ENCODE measurements at regions not wholly inside any gene's neighbourhood (a gene's known extent, or its start where the extent isn't known, plus 50 kb on each side); places are given as distances from the start of the nearest gene placed in this dataset.

- Mint-ChIP-seq H3K4me3 (no peak overlapping the region), H3K4me1 (ENCODE audit: low read depth) (no peaks in the 10 kb centered on the region), H3K9me3 (no peaks in the 10 kb centered on the region), H3K27me3 (no peaks in the 10 kb centered on the region), H3K27ac (no peak overlapping the region), H3K36me3 (ENCODE audit: low read depth) (no peaks in the 10 kb centered on the region)
- TF ChIP-seq, protein P1, sequence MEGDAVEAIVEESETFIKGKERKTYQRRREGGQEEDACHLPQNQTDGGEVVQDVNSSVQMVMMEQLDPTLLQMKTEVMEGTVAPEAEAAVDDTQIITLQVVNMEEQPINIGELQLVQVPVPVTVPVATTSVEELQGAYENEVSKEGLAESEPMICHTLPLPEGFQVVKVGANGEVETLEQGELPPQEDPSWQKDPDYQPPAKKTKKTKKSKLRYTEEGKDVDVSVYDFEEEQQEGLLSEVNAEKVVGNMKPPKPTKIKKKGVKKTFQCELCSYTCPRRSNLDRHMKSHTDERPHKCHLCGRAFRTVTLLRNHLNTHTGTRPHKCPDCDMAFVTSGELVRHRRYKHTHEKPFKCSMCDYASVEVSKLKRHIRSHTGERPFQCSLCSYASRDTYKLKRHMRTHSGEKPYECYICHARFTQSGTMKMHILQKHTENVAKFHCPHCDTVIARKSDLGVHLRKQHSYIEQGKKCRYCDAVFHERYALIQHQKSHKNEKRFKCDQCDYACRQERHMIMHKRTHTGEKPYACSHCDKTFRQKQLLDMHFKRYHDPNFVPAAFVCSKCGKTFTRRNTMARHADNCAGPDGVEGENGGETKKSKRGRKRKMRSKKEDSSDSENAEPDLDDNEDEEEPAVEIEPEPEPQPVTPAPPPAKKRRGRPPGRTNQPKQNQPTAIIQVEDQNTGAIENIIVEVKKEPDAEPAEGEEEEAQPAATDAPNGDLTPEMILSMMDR (IDR thresholded peaks at IDR 0.05), result no peak
- POLR2A ChIA-PET, result interaction anchor here (0.6 kb wide), 1 partner anchor 33 kb away, joined by 4 read pairs; no protein-coding TSS in a partner anchor
- no peak for ATAC-seq
- DNase-seq, result no peak
- intact Hi-C loops (cut with micrococcal nuclease), result loop anchor here (10.0 kb wide), 1 partner anchor 288 kb away; the partner anchor contains the start of gene SPRY1
- CTCF ChIA-PET, result no interaction called here
These were observed 184.3 kb upstream of the NUDT6 start for GRCh38 chr4:123106747-123107146.

GRCh38 chr4:123107444-123108252 lies 185.3 kb upstream of the NUDT6 start:
- TF ChIP-seq, protein P1 (IDR thresholded peaks at IDR 0.05), result no peak
- H3K27ac Mint-ChIP-seq, result no peak overlapping the region
- H3K27me3 Mint-ChIP-seq, result no peaks in the 10 kb centered on the region
- H3K9me3 Mint-ChIP-seq, result no peaks in the 10 kb centered on the region
- intact Hi-C loops (cut with micrococcal nuclease), result loop anchor here (10.0 kb wide), 1 partner anchor 287 kb away; the partner anchor contains the start of gene SPRY1
- ATAC-seq (no peak), DNase-seq (no peak)
- POLR2A ChIA-PET, result no interaction called here
- no peaks in the 10 kb centered on the region for H3K36me3 Mint-ChIP-seq (ENCODE audit: low read depth)
- no peak overlapping the region for H3K4me3 Mint-ChIP-seq
- CTCF ChIA-PET, result no interaction called here
- no peaks in the 10 kb centered on the region for H3K4me1 Mint-ChIP-seq (ENCODE audit: low read depth)

- no peak for DNase-seq
- no peak for ATAC-seq
- intact Hi-C loops (cut with micrococcal nuclease), result loop anchor here (10.0 kb wide), 1 partner anchor 286 kb away; the partner anchor contains the start of gene SPRY1
- no peak overlapping the region for H3K4me3 Mint-ChIP-seq
- peaks cover 1% of the 10 kb centered on the region for H3K9me3 Mint-ChIP-seq
- no peak overlapping the region for H3K27ac Mint-ChIP-seq
- CTCF ChIA-PET, result no interaction called here
- no peaks in the 10 kb centered on the region for H3K27me3 Mint-ChIP-seq
- peaks cover 2% of the 10 kb centered on the region for H3K36me3 Mint-ChIP-seq (ENCODE audit: low read depth)
- no peaks in the 10 kb centered on the region for H3K4me1 Mint-ChIP-seq (ENCODE audit: low read depth)
- TF ChIP-seq, protein P1 (IDR thresholded peaks at IDR 0.05), result no peak
- POLR2A ChIA-PET, result no interaction called here
These were observed 186.7 kb upstream of the NUDT6 start for GRCh38 chr4:123109139-123109538.

- Mint-ChIP-seq H3K36me3 (ENCODE audit: low read depth) (peaks cover 2% of the 10 kb centered on the region), H3K4me1 (ENCODE audit: low read depth) (no peaks in the 10 kb centered on the region), H3K27ac (no peak overlapping the region), H3K9me3 (peaks cover 1% of the 10 kb centered on the region), H3K27me3 (no peaks in the 10 kb centered on the region), H3K4me3 (no peak overlapping the region)
- DNase-seq (no peak), ATAC-seq (no peak)
- intact Hi-C loops (cut with micrococcal nuclease), result no loop called here
- ChIA-PET CTCF (no interaction called here), POLR2A (no interaction called here)
- TF ChIP-seq, protein P1 (IDR thresholded peaks at IDR 0.05), result no peak
These were observed 187.8 kb upstream of the NUDT6 start for GRCh38 chr4:123110147-123110546.

- TF ChIP-seq, protein P1 (IDR thresholded peaks at IDR 0.05), result no peak
- Mint-ChIP-seq H3K9me3 (peaks cover 1% of the 10 kb centered on the region), H3K36me3 (ENCODE audit: low read depth) (peaks cover 2% of the 10 kb centered on the region), H3K4me3 (no peak overlapping the region), H3K4me1 (ENCODE audit: low read depth) (no peaks in the 10 kb centered on the region), H3K27ac (no peak overlapping the region), H3K27me3 (no peaks in the 10 kb centered on the region)
- DNase-seq (no peak), ATAC-seq (no peak)
- ChIA-PET POLR2A (no interaction called here), CTCF (no interaction called here)
- intact Hi-C loops (cut with micrococcal nuclease), result no loop called here
These were observed 188.3 kb upstream of the NUDT6 start for GRCh38 chr4:123110685-123111084.

Measured in activated CD8-positive, alpha-beta T cell treated with anti-CD3 and anti-CD28 coated beads for 36 hours (primary cell).